22Rv1 (cell line): ENCODE measurements at regions not wholly inside any gene's neighbourhood (a gene's known extent, or its start where the extent isn't known, plus 50 kb on each side); places are given as distances from the start of the nearest gene placed in this dataset.

Experiments
- CTCF ChIP-seq: fragments of 450-650 bp; IDR thresholded peaks from 2 replicates; pipeline ENCODE4 v1.5.1; 2017; ENCODE audit warnings: mild to moderate bottlenecking
- ZFX ChIP-seq: fragments of 450-650 bp; IDR thresholded peaks from 2 replicates; pipeline ENCODE4 v1.6.1; 2017; ENCODE audit warnings: antibody characterized with exemption, borderline replicate concordance

- no peak for TF ChIP-seq CTCF
- no peak for TF ChIP-seq ZFX
Observed at GRCh38 chr6:11921751-11922150, 90.4 kb upstream of the HIVEP1 start.
